ENCODE measurements at regions not wholly inside any gene's neighbourhood (a gene's known extent, or its start where the extent isn't known, plus 50 kb on each side); places are given as distances from the start of the nearest gene placed in this dataset.
A peak's percentile ranks its signal among the peaks of the same experiment; 100 is the strongest.

DNA sequence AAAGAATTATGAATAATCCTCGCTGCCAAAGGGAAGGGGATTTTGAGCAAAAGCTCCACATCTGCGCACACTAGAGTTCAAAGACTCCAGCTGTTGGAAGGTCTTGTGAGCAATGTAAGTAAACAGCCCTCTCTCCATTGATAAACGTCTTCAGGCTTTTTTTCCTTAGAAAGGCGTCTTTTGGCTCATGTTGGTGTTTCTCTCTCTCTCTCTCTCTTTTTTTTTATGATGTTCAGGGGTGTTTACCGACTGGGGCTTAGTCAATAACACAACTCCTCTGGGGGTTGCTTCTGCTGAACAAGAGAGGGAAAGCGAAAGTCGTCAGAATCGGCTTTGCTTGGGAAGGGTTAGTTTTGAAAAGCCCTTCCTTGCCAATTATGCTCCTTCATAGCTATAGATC lies 53.2 kb upstream of the C1QTNF7 start:
- Mint-ChIP-seq H3K4me3 (no peak overlapping the region), H3K4me1 (peaks cover 12% of the 10 kb centered on the region), H3K27me3 (peaks cover 2% of the 10 kb centered on the region), H3K36me3 (no peaks in the 10 kb centered on the region), H3K27ac (no peak overlapping the region), H3K9me3 (peaks cover 2% of the 10 kb centered on the region)
- ATAC-seq (ENCODE audit: low read depth) (no peak), DNase-seq (no peak)
- POLR2A ChIA-PET, result no interaction called here

DNA sequence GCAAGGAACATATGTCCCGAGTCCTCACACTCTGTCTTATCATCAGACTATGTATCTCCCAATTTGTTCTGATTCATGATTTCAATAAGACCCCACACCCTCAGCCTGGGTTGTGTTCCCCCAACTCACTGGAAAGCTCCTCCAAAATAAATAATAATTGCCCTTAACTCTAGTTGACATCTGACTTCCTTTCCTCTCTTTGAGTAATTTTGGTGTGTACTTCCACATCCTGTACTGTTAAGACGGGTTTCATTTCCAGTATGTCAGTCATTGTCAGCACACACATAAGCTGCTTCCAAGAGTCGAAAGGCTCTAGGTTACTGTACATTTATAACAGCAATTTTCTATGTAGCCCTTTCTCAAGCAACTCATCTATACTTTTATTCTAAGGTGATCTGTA lies 52.2 kb upstream of the C1QTNF7 start:
- ATAC-seq (ENCODE audit: low read depth), result peak; percentile 96

DNA sequence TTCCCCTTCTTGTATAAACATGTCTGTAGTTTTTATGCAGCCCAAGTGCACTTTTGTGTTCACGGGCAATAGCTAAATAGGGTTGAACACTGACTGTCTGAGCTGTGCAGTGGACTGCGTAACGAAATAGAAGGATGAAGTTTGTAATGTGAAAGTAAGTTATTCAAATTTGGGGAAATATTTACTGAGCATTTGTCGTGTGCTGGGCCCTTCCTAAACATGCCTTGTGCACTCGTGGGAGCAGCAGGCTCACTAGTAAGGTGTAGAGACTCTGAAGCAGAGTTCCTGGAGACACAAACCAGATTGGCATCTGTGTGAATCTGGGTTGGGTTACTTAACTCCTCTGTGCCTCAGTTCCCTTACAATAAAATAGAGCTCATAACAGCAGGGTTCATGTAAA lies 51.7 kb upstream of the C1QTNF7 start:
- no peaks in the 10 kb centered on the region for H3K36me3 Mint-ChIP-seq
- peaks cover 2% of the 10 kb centered on the region for H3K27me3 Mint-ChIP-seq
- H3K4me3 Mint-ChIP-seq, result no peak overlapping the region
- H3K27ac Mint-ChIP-seq, result peak overlapping the region; percentile 6
- ATAC-seq (ENCODE audit: low read depth), result no peak
- peaks cover 2% of the 10 kb centered on the region for H3K9me3 Mint-ChIP-seq
- H3K4me1 Mint-ChIP-seq, result peaks cover 12% of the 10 kb centered on the region
- DNase-seq, result no peak
- POLR2A ChIA-PET, result interaction anchor here (1.2 kb wide), 1 partner anchor 25 kb away, joined by 6 read pairs; no protein-coding TSS in a partner anchor

More for the DNA sequence above, 52.2 kb upstream of the C1QTNF7 start:
- POLR2A ChIA-PET, result interaction anchor here (1.2 kb wide), 1 partner anchor 26 kb away, joined by 6 read pairs; no protein-coding TSS in a partner anchor
- H3K36me3 Mint-ChIP-seq, result no peaks in the 10 kb centered on the region
- DNase-seq, result no peak
- no peak overlapping the region for H3K4me3 Mint-ChIP-seq
- peaks cover 2% of the 10 kb centered on the region for H3K27me3 Mint-ChIP-seq
- H3K9me3 Mint-ChIP-seq, result peaks cover 2% of the 10 kb centered on the region
- H3K27ac Mint-ChIP-seq, result peak overlapping the region; percentile 6
- H3K4me1 Mint-ChIP-seq, result peaks cover 12% of the 10 kb centered on the region

DNA sequence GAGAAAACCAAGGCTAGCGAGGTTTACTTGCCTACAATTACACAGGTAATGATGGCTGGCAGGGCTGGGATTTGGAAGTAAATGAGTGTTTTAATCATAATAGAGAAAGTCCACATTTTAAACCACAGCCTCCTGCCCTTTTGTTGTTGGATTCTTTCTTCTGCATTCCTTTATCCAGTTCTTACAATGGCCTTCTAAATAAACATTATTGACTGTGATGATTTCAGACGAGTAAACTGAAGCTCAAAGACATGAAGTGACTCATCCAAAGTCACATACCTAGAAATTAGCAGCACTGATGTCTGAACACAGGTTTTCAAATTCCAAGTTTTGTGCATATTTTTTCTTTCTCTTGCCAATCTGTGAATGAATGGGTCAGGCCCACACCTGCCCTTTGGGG lies 51.2 kb upstream of the C1QTNF7 start:
- Mint-ChIP-seq H3K4me1 (peaks cover 12% of the 10 kb centered on the region), H3K27ac (no peak overlapping the region), H3K4me3 (no peak overlapping the region), H3K27me3 (peaks cover 2% of the 10 kb centered on the region), H3K9me3 (peaks cover 2% of the 10 kb centered on the region), H3K36me3 (no peaks in the 10 kb centered on the region)
- DNase-seq (no peak), ATAC-seq (ENCODE audit: low read depth) (no peak)
- POLR2A ChIA-PET, result no interaction called here

Measured in activated naive CD8-positive, alpha-beta T cell treated with anti-CD3 and anti-CD28 coated beads, Interleukin-2, amount 10 ng/mL, durations not matched to agents 7 days and 5 days (primary cell).